ENCODE measurements at regions not wholly inside any gene's neighbourhood (a gene's known extent, or its start where the extent isn't known, plus 50 kb on each side); places are given as distances from the start of the nearest gene placed in this dataset.

DNA sequence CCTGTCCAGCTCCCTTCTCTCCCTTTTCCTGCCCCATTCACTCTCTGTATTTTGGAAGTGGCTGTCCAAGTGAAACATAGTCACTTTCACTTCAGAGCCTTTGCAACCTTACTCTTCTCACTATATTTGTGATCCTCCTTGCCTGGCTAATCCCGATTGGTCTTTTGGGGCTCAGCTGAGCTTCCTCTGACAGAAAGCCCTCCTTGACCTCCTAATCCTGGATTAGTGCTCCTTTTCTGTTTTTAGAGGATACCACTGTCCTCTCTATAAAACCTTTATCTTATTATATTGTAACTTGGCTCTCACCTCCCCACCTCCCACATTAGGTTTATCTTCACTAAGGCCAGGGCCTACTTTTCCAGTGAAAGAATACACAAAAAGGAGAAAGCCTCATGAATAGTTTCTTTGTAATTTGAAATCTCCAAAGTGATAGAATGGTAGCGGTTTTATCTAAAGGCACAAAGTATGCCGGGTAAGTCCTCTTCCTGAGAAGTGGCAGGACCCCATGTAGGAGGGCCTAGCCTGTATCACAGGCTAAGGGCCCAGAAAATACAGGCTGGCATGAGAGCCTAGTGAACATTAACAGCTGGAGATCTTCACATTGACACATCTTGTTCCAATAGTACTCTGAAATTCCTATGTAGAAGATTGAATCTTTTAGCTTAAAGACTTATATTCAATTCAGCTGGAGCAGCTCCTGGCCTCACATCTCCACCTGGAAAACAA lies 83.1 kb upstream of the GAREM1 start:
- TF ChIP-seq GATA2 (IDR thresholded peaks at IDR 0.05; ENCODE audit: low read depth, low read length) (no peak), GATA3 (IDR thresholded peaks at IDR 0.05; ENCODE audit: low read depth, low read length) (no peak)

DNA sequence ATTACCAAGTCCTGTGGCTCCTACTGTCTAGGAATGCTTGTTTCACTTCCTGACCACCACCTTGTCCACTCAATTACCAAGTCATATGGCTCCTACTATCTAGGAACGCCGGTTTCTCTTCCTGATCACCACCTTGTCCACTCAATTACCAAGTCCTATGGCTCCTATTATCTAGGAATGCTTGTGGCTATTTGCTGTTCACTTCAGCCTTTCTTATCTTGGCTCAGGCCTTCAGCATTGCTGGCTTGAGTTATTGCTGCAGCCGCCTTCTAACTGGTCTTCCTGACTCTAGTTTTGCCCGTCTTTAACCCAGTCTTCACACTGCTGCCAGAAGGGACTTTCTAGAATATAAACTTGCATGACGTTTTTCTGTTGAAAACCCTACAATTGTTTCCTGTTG lies 82.5 kb upstream of the GAREM1 start:
- no peak for TF ChIP-seq GATA2 (IDR thresholded peaks at IDR 0.05; ENCODE audit: low read depth, low read length)
- TF ChIP-seq GATA3 (IDR thresholded peaks at IDR 0.05; ENCODE audit: low read depth, low read length), result no peak

DNA sequence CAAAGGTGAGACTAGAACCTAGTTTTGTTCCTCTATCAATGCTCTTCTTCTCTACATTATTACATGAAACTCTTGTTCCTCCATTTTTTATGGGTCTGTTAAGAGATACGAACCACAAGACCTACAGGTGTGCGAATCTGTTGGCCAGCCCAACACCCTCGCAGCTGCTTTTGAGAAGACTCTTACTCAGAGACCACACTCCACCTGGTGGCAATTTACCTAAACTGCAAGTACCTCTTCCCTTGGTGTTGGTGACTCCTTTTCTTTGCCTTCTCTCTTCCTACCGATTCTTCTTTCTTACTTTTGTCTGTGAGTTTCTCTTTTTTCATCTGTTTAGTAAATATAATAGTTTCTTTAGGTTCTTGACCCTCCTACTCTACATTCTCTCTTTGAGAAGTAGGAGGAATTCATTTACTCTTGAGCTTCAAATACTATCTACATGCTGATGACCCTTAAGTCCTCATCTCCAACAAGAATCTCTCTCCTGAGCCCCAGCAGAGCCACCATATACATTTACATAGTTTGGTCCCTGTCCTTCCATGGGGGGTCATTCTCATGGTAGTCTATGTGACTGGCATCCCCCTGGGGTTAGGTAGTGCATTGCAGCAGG lies 81.8 kb upstream of the GAREM1 start:
- no peak for TF ChIP-seq GATA3 (IDR thresholded peaks at IDR 0.05; ENCODE audit: low read depth, low read length)
- TF ChIP-seq GATA2 (IDR thresholded peaks at IDR 0.05; ENCODE audit: low read depth, low read length), result no peak

GRCh38 chr18:32550963-32551362 lies 80.3 kb upstream of the GAREM1 start:
- TF ChIP-seq GATA3 (IDR thresholded peaks at IDR 0.05; ENCODE audit: low read depth, low read length) (no peak), GATA2 (IDR thresholded peaks at IDR 0.05; ENCODE audit: low read depth, low read length) (no peak)

- TF ChIP-seq GATA2 (IDR thresholded peaks at IDR 0.05; ENCODE audit: low read depth, low read length) (no peak), GATA3 (IDR thresholded peaks at IDR 0.05; ENCODE audit: low read depth, low read length) (no peak)
Measured at GRCh38 chr18:32549248-32550110, 78.8 kb upstream of the GAREM1 start.

- TF ChIP-seq GATA3 (IDR thresholded peaks at IDR 0.05; ENCODE audit: low read depth, low read length), result no peak
Measured at GRCh38 chr18:32548688-32549087, 78.0 kb upstream of the GAREM1 start.

- TF ChIP-seq GATA3 (IDR thresholded peaks at IDR 0.05; ENCODE audit: low read depth, low read length) (no peak), GATA2 (IDR thresholded peaks at IDR 0.05; ENCODE audit: low read depth, low read length) (no peak)
Measured at GRCh38 chr18:32545631-32546030, 74.9 kb upstream of the GAREM1 start.

GRCh38 chr18:32544088-32544487 lies 73.4 kb upstream of the GAREM1 start:
- TF ChIP-seq GATA3 (IDR thresholded peaks at IDR 0.05; ENCODE audit: low read depth, low read length) (no peak), GATA2 (IDR thresholded peaks at IDR 0.05; ENCODE audit: low read depth, low read length) (no peak)

- TF ChIP-seq GATA3 (IDR thresholded peaks at IDR 0.05; ENCODE audit: low read depth, low read length) (no peak), GATA2 (IDR thresholded peaks at IDR 0.05; ENCODE audit: low read depth, low read length) (no peak)
Measured at GRCh38 chr18:32542221-32542798, 71.6 kb upstream of the GAREM1 start.

GRCh38 chr18:32530947-32531651 lies 60.4 kb upstream of the GAREM1 start:
- TF ChIP-seq GATA3 (IDR thresholded peaks at IDR 0.05; ENCODE audit: low read depth, low read length), result no peak
- TF ChIP-seq GATA2 (IDR thresholded peaks at IDR 0.05; ENCODE audit: low read depth, low read length), result no peak

GRCh38 chr18:32529722-32530420 lies 59.2 kb upstream of the GAREM1 start:
- no peak for TF ChIP-seq GATA2 (IDR thresholded peaks at IDR 0.05; ENCODE audit: low read depth, low read length)
- no peak for TF ChIP-seq GATA3 (IDR thresholded peaks at IDR 0.05; ENCODE audit: low read depth, low read length)

- no peak for TF ChIP-seq GATA2 (IDR thresholded peaks at IDR 0.05; ENCODE audit: low read depth, low read length)
- TF ChIP-seq GATA3 (IDR thresholded peaks at IDR 0.05; ENCODE audit: low read depth, low read length), result no peak
Measured at GRCh38 chr18:32520771-32521170, 50.1 kb upstream of the GAREM1 start.

Measured in SH-SY5Y (cell line).